GM19240 (cell line): ENCODE measurements at regions not wholly inside any gene's neighbourhood (a gene's known extent, or its start where the extent isn't known, plus 50 kb on each side); places are given as distances from the start of the nearest gene placed in this dataset.
"Not testable (repeated sequence)": the region's sequence is repeated elsewhere in the genome, so short reads cannot be mapped to it uniquely, and the experiment has no call there.

Experiments used
- DNase-seq: peaks from one replicate; pipeline ENCODE4 v3.0.0; 2011; ENCODE audit warnings: low spot score; ENCODE audit not compliant: insufficient read length

- no peak for DNase-seq
These were observed 107.7 kb upstream of the KLF6 start for GRCh38 chr10:3892440-3893425.

- DNase-seq, result no peak
These were observed 106.4 kb upstream of the KLF6 start for GRCh38 chr10:3891396-3891795.

DNA sequence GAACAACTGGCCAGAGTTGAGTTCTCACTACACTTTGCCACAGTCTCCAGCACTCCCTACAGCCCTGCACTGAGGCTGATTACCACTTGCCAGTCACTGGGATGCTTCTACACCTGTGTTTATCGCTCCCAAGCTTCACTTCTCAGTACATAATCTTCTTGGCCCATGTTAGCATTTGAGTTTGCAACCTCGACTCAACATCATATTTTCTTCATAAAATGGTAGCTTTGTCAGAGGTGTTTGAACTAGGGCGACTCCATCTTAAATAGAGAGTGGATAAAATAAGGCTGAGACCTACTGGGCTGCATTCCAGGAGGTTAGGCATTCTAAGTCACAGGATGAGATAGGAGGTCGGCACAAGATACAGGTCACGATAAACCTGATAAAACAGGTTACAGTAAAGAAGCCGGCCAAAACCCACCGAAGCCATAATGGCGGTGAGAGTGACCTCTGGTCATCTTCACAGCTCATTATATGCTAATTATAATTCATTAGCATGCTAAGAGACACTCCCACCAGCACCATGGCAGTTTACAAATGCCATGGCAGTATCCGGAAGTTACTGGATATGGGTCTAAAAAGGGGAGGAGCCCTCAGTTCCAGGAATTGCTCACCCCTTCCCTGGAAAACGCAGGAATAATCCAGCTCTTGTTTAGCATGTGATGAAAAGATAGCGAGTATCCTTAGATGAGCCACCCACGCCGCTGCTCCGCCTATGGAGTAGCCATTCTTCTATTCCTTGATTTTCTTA is 105.8 kb upstream of the KLF6 start:
- DNase-seq, result no peak

GRCh38 chr10:3889961-3890522 is 105.0 kb upstream of the KLF6 start:
- no peak for DNase-seq

- DNase-seq, result no peak
These were observed 103.0 kb upstream of the KLF6 start for GRCh38 chr10:3887885-3888476.

DNA sequence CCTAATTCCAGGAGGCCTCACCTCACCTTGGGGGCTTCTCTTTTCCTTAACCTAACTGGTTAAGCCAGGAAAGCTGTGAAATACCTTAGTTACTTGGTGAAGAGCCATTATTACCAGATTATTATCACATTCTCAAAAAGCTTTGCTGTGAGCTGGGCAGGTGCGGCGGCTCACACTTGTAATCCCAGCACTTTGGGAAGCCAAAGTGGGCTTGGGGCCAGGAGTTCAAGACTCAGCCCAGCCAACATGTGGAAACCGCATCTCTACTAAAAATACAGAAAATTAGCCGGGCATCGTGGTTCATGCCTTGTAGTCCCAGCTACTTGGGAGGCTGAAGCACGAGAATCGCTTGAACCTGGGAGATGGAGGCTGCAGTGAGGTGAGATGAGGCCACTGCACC is 102.4 kb upstream of the KLF6 start:
- no peak for DNase-seq

DNA sequence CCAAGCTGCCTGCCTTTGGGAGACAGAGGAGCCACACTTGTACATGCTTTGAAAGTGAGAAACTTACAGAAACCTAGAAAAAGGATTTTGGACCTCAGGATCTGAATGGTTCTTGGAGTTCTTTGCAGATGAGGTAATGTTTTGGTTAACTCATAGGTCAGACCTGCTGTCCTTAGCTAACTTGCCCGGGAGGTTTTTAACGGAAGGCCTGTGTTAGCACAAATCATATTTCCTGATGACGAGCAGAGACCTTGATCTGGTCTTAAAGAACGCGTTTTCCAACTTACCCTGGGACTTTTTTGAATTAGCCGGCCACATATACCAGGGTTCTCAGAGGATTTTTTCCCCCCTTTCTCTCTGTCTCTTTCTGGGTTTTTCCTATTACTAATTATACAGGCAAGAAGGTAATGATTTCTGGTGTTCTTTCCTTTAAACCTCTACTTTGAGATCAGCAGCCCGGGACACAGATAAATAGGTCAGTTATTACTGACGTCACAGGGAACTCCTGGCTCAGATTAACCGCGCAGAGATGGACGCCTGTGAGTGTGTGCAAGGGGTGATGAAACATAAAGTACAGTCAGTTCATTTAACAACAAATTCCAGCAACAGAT is 101.7 kb upstream of the KLF6 start:
- DNase-seq, result no peak

- no peak for DNase-seq
These were observed 101.2 kb upstream of the KLF6 start for GRCh38 chr10:3886191-3886590.

- DNase-seq, result no peak
These were observed 97.8 kb upstream of the KLF6 start for GRCh38 chr10:3882855-3883254.

DNA sequence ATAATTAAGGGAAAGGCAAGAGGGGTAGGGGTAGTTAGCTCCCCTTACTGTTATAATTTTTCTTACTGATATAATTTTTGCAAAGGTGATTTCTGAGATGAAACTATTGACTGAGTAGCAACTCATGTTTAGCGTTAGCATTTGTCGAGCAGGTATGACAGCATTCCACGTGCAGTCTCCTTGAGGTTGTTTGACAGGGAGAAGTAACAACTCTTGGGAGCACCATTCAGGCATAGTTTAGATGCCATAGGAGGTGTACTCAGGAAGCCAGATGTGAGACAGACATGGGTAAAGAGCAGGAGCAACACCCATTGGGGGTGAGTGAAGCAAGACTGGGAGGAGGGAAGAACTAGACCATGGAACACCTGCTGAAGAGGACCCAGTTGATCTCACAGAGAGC is 96.6 kb upstream of the KLF6 start:
- DNase-seq, result no peak

DNA sequence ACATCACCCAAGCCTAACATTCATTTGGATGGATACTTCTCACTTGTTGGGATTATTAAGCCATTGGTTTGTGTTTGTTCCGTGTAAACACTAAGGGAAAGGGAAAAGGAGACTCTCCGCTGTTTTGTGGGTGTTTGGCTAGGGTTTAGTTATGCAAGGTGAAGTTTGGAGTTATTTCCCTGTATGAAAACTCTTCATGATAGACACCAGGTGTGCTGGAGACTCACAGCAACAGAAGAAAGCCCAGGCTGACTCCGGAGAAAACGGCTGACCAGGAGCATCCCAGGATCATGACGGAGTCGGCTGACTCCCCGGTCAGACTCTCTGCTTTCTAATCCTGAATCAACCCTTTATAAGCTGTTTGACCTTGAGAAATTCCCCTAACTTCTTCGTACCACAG is 94.1 kb upstream of the KLF6 start:
- DNase-seq, result no peak

- DNase-seq, result no peak
These were observed 92.4 kb upstream of the KLF6 start for GRCh38 chr10:3877211-3878000.

DNA sequence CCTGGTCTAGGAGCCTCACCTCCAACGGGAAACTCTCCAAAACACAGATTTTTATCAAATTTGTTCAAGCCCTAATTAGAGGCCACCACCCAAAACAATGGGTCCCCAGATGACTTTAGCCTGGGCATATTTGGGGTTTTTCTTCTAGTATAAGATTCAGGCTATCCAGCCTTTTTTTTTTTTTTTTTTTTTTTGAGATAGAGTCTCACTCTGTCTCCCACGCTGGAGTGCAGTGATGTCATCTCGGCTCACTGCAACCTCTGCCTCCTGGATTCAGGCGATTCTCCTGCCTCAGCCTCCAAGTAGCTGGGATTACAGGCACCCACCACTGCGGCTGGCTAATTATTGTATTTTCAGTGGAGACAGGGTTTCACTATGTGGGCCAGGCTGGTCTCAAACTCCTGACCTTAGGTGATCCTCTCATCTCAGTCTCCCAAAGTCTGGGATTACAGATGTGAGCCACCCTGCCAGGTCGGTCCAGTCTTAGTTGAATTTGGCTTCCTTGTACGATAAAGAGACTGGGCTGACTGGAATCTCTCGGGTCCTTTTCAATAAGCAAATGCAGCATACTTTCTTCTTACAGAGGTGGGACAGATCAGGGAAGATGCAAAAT is 91.4 kb upstream of the KLF6 start:
- no peak for DNase-seq

DNA sequence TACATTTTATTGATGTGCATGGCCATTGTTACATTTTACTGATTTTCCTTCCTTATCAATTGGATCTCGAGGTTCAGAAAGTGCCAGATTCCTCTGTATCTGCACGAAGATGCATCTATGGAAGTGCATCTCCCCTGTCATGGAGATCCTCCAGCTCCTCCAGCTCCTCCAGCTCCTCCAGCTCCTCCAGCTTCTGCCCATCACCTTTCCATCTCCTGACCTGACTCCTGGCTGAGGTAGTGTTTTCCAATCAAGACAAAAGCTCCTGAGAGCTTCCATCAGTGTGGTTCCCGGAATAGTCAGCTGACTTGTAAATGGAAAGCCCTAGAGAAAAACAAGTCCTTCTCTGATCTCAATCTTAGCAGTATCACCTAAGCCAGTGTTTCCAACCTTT is 90.8 kb upstream of the KLF6 start:
- no peak for DNase-seq

DNA sequence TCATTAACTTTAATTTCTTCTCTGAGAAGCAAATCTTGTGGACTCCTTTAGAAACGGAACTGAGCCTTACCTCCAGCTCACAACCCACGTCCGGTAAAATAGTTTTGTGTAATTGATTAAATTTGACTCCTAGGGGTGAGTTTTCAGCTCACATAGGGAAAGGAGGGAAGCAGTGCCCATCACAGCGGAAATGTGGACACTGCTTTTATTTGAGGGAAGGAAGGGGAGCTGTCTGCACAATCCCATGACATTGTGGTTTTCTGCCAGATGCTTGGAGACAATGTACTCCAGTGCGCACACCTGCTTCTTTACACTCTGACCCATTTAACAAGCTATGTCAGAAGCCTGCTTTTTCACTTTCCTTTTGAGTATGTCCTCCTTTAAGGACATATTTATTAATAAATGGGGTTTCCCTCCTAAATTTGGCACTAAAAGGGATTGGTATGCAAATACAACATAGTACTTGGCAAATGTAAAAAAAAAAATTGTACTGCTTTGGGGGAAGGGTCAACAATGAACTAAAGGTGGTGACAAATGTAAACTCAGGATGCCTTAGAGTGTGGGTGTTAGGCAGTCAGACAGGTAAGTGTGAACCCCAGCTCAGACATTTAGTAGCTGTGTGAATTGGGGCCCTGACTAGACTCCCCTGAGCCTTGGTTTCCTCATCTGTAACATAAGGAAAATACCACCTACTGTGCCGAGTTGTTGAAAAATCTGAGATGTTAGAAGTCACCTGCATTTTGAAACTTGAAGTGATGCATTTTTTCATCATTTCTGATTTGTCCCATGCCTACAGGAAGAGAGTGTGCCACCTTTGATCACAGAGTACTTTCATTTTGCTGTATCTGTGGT is 90.2 kb upstream of the KLF6 start:
- DNase-seq, result peak; percentile 33

DNA sequence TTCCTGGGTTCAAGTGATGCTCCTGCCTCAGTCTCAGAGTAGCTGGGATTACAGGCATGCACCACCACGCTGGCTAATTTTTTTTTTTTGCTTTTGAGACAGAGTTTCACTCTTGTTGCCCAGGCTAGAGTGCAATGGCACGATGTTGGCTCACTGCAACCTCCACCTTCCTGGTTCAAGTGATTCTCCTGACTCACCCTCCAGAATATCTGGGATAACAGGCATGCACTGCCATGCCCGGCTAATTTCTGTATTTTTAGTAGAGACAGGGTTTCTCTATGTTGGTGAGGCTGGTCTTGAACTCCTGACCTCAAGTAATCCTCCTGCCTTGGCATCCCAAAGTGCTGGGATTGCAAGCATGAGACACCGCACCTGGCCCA is 89.6 kb upstream of the KLF6 start:
- DNase-seq, result not testable (repeated sequence)

DNA sequence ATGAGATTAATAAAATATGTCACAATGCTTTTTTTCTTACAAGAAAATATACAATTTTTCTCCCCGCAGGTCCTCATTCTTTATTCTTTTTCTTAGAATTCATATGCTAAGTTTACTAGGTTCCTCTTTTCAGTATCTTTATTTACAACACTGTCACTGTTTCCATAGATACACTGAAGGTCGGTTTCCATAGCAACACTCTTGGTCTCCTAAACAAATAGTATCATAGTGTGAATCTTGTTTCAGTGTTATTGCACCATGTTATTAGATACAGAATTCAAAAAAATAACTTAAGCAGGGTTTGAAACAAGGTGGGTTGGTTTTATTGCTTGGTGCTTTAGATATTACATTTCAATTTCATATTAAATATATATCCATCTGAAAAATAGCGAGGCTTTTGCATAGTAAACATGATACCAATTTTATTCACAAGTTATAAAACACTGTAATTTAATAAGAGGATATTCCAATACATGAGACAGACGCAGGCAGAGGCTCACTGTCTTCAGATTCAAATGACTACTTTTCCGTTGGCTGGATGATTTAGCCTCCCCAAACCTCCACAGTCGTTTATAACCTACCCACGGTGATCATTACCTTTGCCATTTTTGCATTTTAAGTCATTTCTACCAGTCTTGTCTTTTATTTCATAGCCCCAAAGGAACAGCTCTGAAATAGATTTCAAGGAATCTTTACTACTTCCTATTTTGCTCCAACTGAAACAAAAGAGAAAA is 88.9 kb upstream of the KLF6 start:
- no peak for DNase-seq

DNA sequence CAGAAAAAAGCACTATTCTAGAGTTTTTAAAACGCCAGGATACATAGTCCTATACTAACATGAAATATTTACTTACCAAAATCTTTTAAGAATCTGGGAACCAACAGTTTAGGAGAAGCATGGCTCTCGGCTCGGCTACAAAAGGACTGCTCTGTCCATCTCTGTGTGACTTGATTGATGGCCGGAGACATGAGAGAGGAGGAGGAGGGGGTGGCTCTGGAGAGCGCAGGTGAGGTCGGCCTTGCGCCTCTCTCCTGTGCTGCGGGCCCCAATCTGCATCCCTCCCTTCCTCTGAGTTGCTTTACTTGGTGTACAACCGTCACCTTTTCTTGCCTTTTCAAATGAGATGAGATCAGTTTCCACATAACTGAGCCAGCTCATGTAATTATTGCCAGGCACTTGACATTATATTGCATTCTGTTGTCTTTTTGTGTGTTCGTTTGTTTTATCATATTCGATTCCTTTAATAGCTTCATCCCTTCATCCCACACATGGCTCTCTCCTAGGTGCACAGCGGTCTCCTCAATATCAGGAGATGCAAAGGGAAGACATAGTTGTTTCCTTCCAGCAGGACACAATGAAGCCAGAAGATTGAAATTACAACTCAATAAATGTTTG is 87.8 kb upstream of the KLF6 start:
- DNase-seq, result no peak
